Hepatocyte (in vitro differentiated cells): ENCODE measurements at regions not wholly inside any gene's neighbourhood (a gene's known extent, or its start where the extent isn't known, plus 50 kb on each side); places are given as distances from the start of the nearest gene placed in this dataset.

Source experiments
- DNase-seq: peaks from one replicate; pipeline ENCODE4 v3.0.0-alpha.2; 2016; ENCODE audit warnings: low spot score
- H2AFZ ChIP-seq: fragments of 200-600 bp; sonication (generic); 2 replicates; pipeline ENCODE4 v1.6.0; 2016; ENCODE audit warnings: antibody characterized with exemption, mild to moderate bottlenecking
- H3K27ac ChIP-seq: fragments of 200-600 bp; sonication (generic); 2 replicates; pipeline ENCODE4 v1.5.1; 2016; ENCODE audit warnings: mild to moderate bottlenecking
- H3K27me3 ChIP-seq: fragments of 200-600 bp; sonication (generic); 2 replicates; pipeline ENCODE4 v1.6.1; 2016
- H3K36me3 ChIP-seq: fragments of 200-600 bp; sonication (generic); replicated peaks from 2 replicates; pipeline ENCODE4 v1.5.1; 2016; ENCODE audit warnings: low read depth; ENCODE audit not compliant: insufficient read depth
- H3K4me1 ChIP-seq: fragments of 200-600 bp; sonication (generic); 2 replicates; pipeline ENCODE4 v1.5.1; 2016; ENCODE audit warnings: mild to moderate bottlenecking, moderate library complexity; ENCODE audit not compliant: insufficient read depth
- H3K4me2 ChIP-seq: fragments of 200-600 bp; sonication (generic); 2 replicates; pipeline ENCODE4 v1.6.0; 2016
- H3K4me3 ChIP-seq: fragments of 200-600 bp; sonication (generic); 2 replicates; pipeline ENCODE4 v1.5.1; 2016; ENCODE audit warnings: mild to moderate bottlenecking
- H3K79me2 ChIP-seq: fragments of 200-600 bp; sonication (generic); 2 replicates; pipeline ENCODE4 v1.6.0; 2017; ENCODE audit warnings: mild to moderate bottlenecking
- H3K9me2 ChIP-seq: fragments of 200-600 bp; sonication (generic); replicated peaks from 2 replicates; pipeline ENCODE4 v1.6.0; 2017; ENCODE audit warnings: mild to moderate bottlenecking; ENCODE audit not compliant: insufficient read depth
- H3K9me3 ChIP-seq: fragments of 200-600 bp; sonication (generic); 2 replicates; pipeline ENCODE4 v1.5.1; 2016; ENCODE audit warnings: low read depth, mild to moderate bottlenecking
- H4K20me1 ChIP-seq: fragments of 200-600 bp; sonication (generic); 2 replicates; pipeline ENCODE4 v1.6.0; 2016; ENCODE audit warnings: mild to moderate bottlenecking; ENCODE audit not compliant: insufficient read depth, poor library complexity, severe bottlenecking
- EZH2 ChIP-seq: fragments of 200-600 bp; sonication (generic); IDR thresholded peaks from 2 replicates; pipeline ENCODE4 v1.6.1; 2016; ENCODE audit warnings: antibody characterized with exemption, mild to moderate bottlenecking, borderline replicate concordance
- EZH2phosphoT487 ChIP-seq: fragments of 200-600 bp; sonication (generic); IDR thresholded peaks from one replicate; pipeline ENCODE4 v1.6.1; 2018; ENCODE audit warnings: antibody characterized with exemption, mild to moderate bottlenecking, low read depth, moderate library complexity; ENCODE audit not compliant: unreplicated experiment, severe bottlenecking
- WGBS: methylation state at CpG from one replicate; pipeline ENCODE4 v1.1.6; 2016; ENCODE audit warnings: low lambda C conversion rate; ENCODE audit errors: missing lambda C conversion rate; 5-methylcytosine and 5-hydroxymethylcytosine counted together
- TF ChIP-seq, protein P1 (sequence below): fragments of 200-600 bp; sonication (generic); IDR thresholded peaks from 2 replicates; pipeline ENCODE4 v1.5.1; 2016; ENCODE audit warnings: antibody characterized with exemption, mild to moderate bottlenecking; ENCODE audit not compliant: poor library complexity

DNA sequence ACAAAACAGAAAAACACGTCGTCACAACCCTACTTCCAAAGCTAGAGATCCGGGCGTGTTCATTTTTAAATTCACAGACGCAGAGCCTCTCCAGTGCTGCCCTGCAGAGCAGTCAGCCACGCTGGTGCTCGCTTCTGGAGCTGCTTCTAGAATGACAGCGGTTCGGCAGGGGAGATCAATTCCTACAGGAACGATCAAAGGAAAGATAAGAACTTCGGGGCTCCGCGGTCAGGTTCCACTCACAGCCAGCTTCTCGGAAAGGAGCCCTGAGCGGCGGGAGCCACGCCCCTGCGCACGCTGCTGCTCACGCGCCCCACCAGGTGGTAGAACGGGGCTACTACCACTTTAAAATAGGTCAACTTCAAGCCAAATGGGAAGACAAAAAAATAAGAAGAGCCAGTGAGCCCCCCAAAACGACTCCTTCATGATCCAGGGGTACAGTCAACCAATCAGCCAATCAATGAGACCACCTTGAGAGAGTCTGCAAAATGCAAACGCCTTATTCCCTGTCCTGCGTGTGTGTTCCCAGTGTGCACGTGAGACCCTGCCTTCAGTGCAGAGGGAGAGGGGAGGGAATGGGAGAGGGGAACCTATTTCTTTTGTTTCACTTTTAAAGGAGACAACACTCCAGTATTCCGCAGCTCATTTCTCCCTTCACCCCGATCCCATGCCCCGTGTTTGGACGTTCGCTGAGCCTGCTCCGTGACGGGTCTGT, 209.7 kb downstream of the RBFOX3 start:
- Histone ChIP-seq H3K27me3 (peaks cover 34% of the 10 kb centered on the region), H3K4me3 (peak overlapping the region; percentile 24), H3K4me1 (no peaks in the 10 kb centered on the region), H4K20me1 (no peaks in the 10 kb centered on the region), H3K9me3 (no peaks in the 10 kb centered on the region), H3K36me3 (no peaks in the 10 kb centered on the region), H3K9me2 (no peaks in the 10 kb centered on the region), H3K27ac (no peak overlapping the region), H3K79me2 (no peaks in the 10 kb centered on the region), H3K4me2 (peak overlapping the region; percentile 90), H2AFZ (peak overlapping the region; percentile 66)
- WGBS = 6% methylated on average over 33 of the region's 33 CpGs
- peak; percentile 84 for DNase-seq
- TF ChIP-seq EZH2phosphoT487 = no peak
- TF ChIP-seq EZH2 = no peak
- TF ChIP-seq, protein P1, sequence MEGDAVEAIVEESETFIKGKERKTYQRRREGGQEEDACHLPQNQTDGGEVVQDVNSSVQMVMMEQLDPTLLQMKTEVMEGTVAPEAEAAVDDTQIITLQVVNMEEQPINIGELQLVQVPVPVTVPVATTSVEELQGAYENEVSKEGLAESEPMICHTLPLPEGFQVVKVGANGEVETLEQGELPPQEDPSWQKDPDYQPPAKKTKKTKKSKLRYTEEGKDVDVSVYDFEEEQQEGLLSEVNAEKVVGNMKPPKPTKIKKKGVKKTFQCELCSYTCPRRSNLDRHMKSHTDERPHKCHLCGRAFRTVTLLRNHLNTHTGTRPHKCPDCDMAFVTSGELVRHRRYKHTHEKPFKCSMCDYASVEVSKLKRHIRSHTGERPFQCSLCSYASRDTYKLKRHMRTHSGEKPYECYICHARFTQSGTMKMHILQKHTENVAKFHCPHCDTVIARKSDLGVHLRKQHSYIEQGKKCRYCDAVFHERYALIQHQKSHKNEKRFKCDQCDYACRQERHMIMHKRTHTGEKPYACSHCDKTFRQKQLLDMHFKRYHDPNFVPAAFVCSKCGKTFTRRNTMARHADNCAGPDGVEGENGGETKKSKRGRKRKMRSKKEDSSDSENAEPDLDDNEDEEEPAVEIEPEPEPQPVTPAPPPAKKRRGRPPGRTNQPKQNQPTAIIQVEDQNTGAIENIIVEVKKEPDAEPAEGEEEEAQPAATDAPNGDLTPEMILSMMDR = peak; percentile 84

DNA sequence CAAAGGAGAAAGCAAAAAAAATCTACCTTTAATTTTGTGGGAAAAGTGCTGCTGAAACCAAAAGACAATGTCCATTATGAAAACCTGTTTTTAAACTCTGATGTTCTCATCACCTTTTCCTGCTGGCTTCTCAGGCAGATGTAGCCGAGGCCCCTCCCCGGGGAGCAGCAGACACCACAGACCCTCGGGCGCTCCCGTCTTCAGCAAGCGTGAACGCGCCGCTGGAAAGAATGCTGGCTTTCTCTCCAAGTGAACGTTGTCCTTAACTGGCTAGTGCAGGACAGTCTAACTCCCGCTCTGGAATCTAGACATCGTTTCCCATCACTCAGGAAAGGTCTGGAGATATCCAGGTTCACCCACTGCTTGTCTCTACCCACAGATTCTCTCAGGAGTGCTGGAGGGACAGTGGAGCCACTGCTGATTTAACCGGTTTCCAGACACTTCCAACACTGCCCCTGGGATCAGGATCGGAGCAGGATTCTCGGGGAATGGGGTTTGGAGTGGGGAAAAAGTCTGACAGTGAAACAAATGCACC, 211.2 kb downstream of the RBFOX3 start:
- no peaks in the 10 kb centered on the region for H3K9me2 ChIP-seq
- H3K79me2 ChIP-seq = no peaks in the 10 kb centered on the region
- H3K4me2 ChIP-seq = no peak overlapping the region
- TF ChIP-seq, protein P1 = no peak
- TF ChIP-seq EZH2 = no peak
- TF ChIP-seq EZH2phosphoT487 = no peak
- no peaks in the 10 kb centered on the region for H3K4me1 ChIP-seq
- no peaks in the 10 kb centered on the region for H3K9me3 ChIP-seq
- no peak overlapping the region for H3K4me3 ChIP-seq
- no peak overlapping the region for H2AFZ ChIP-seq
- WGBS = 60% methylated on average over 15 of the region's 15 CpGs
- H4K20me1 ChIP-seq = no peaks in the 10 kb centered on the region
- no peak for DNase-seq
- H3K27ac ChIP-seq = no peak overlapping the region
- no peaks in the 10 kb centered on the region for H3K36me3 ChIP-seq
- H3K27me3 ChIP-seq = peaks cover 30% of the 10 kb centered on the region

DNA sequence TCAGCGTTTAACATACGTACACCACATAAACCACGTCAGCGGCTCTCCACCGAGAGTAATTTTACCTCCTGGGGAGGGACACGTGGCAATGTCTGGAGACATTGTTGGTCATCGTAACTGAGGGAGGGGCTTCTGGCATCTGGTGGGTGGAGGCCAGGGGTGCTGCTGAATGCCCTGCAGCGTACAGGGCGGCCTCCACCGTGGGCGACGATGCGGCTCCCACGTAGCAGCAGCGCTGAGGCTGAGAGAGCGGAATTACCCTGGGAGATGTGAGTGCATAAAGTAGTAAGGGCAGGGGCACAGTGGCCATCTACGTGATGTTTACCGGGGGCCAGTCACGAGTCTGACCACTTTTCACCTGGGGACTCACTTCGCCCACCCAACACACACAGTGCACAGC, 212.4 kb downstream of the RBFOX3 start:
- no peaks in the 10 kb centered on the region for H4K20me1 ChIP-seq
- H3K27ac ChIP-seq = no peak overlapping the region
- H3K27me3 ChIP-seq = peaks cover 30% of the 10 kb centered on the region
- H3K9me3 ChIP-seq = no peaks in the 10 kb centered on the region
- 92% methylated on average over 20 of the region's 20 CpGs for WGBS
- no peaks in the 10 kb centered on the region for H3K79me2 ChIP-seq
- H3K9me2 ChIP-seq = no peaks in the 10 kb centered on the region
- H3K36me3 ChIP-seq = no peaks in the 10 kb centered on the region
- H3K4me1 ChIP-seq = no peaks in the 10 kb centered on the region
- H3K4me2 ChIP-seq = no peak overlapping the region
- TF ChIP-seq EZH2 (no peak), EZH2phosphoT487 (no peak)
- TF ChIP-seq, protein P1 = no peak
- H2AFZ ChIP-seq = no peak overlapping the region
- no peak for DNase-seq
- H3K4me3 ChIP-seq = no peak overlapping the region
